Mucosa of descending colon (tissue), 3 donors: ENCODE measurements at regions not wholly inside any gene's neighbourhood (a gene's known extent, or its start where the extent isn't known, plus 50 kb on each side); places are given as distances from the start of the nearest gene placed in this dataset.

Source experiments
- ATAC-seq: fragments of 200-7000 bp; cut with Tn5 transposase; one replicate; pipeline ENCODE4 v1.9.1; 2020; ENCODE audit warnings: mild to moderate bottlenecking, moderate library complexity
- DNase-seq, 3 donors: peaks; one replicate each; pipeline ENCODE4 v3.0.0-alpha.2; 2020
- H3K36me3 ChIP-seq: fragments of 200-600 bp; one replicate; pipeline ENCODE4 v1.8.0; 2021; ENCODE audit warnings: low read depth, mild to moderate bottlenecking
- H3K4me1 ChIP-seq: fragments of 200-600 bp; one replicate; pipeline ENCODE4 v1.8.0; 2021; ENCODE audit warnings: low read depth, mild to moderate bottlenecking
- H3K4me3 ChIP-seq: fragments of 200-600 bp; one replicate; pipeline ENCODE4 v1.8.0; 2021; ENCODE audit warnings: mild to moderate bottlenecking
- H3K9me3 ChIP-seq: fragments of 200-600 bp; one replicate; pipeline ENCODE4 v1.8.0; 2021; ENCODE audit warnings: mild to moderate bottlenecking
- CTCF ChIP-seq: fragments of 200-600 bp; IDR thresholded peaks from one replicate; pipeline ENCODE4 v1.8.0; 2022; ENCODE audit warnings: antibody characterized with exemption, mild to moderate bottlenecking
- intact Hi-C, 2 donors: fragments of 100-400 bp; cut with DNase I in 1 of 2; cut with micrococcal nuclease in 1 of 2; formaldehyde crosslinking; loops; one replicate each; pipeline versions ENCODE4 v1.11.0 to v1.11.1; 2022; cut with DNase I, micrococcal nuclease
- donor health status: DM: no; HTN: no; CAD: no; lungs with moderate emphysema.
- donor health status: DM: no; HTN: no; CAD: no.
- donor health status: DM: no; HTN: yes; CAD: no.

- intact Hi-C loops, result no loop called here
- ATAC-seq (no peak), DNase-seq (no peak)
- H3K4me3 ChIP-seq, result no peak overlapping the region
- H3K9me3 ChIP-seq, result peaks cover 18% of the 10 kb centered on the region
- TF ChIP-seq CTCF, result no peak
- no peaks in the 10 kb centered on the region for H3K4me1 ChIP-seq
- no peaks in the 10 kb centered on the region for H3K36me3 ChIP-seq
Measured at GRCh38 chr2:33903215-33903614, 304.1 kb upstream of the FAM98A start.

GRCh38 chr2:33900610-33901009, 301.5 kb upstream of the FAM98A start:
- intact Hi-C loops, result no loop called here
- H3K9me3 ChIP-seq, result peaks cover 22% of the 10 kb centered on the region

GRCh38 chr2:33897741-33898140, 298.6 kb upstream of the FAM98A start:
- no peak for TF ChIP-seq CTCF
- Histone ChIP-seq H3K4me3 (no peak overlapping the region), H3K4me1 (no peaks in the 10 kb centered on the region), H3K36me3 (no peaks in the 10 kb centered on the region), H3K9me3 (peaks cover 19% of the 10 kb centered on the region)
- DNase-seq, result no peak
- ATAC-seq, result no peak
- intact Hi-C loops, result no loop called here

More at GRCh38 chr2:33900610-33901009, 301.5 kb upstream of the FAM98A start:
- TF ChIP-seq CTCF, result no peak
- no peaks in the 10 kb centered on the region for H3K36me3 ChIP-seq
- DNase-seq (no peak), ATAC-seq (no peak)
- H3K4me3 ChIP-seq, result no peak overlapping the region
- H3K4me1 ChIP-seq, result no peaks in the 10 kb centered on the region

- Histone ChIP-seq H3K36me3 (no peaks in the 10 kb centered on the region), H3K9me3 (peaks cover 22% of the 10 kb centered on the region), H3K4me3 (no peak overlapping the region), H3K4me1 (no peaks in the 10 kb centered on the region)
- DNase-seq, result no peak
- intact Hi-C loops, result no loop called here
- TF ChIP-seq CTCF, result no peak
- no peak for ATAC-seq
Measured at GRCh38 chr2:33893824-33894223, 294.7 kb upstream of the FAM98A start.

GRCh38 chr2:33891616-33892015, 292.5 kb upstream of the FAM98A start:
- no peak for TF ChIP-seq CTCF
- Histone ChIP-seq H3K36me3 (no peaks in the 10 kb centered on the region), H3K4me1 (no peaks in the 10 kb centered on the region), H3K9me3 (peaks cover 24% of the 10 kb centered on the region), H3K4me3 (no peak overlapping the region)
- no peak for DNase-seq
- ATAC-seq, result no peak
- intact Hi-C loops, result no loop called here

- H3K9me3 ChIP-seq, result peaks cover 19% of the 10 kb centered on the region
- ATAC-seq (no peak), DNase-seq (no peak)
- intact Hi-C loops, result no loop called here
- H3K4me3 ChIP-seq, result no peak overlapping the region
- no peak for TF ChIP-seq CTCF
- H3K4me1 ChIP-seq, result no peaks in the 10 kb centered on the region
- no peaks in the 10 kb centered on the region for H3K36me3 ChIP-seq
Measured at GRCh38 chr2:33890686-33891085, 291.6 kb upstream of the FAM98A start.
